ENCODE measurements at regions not wholly inside any gene's neighbourhood (a gene's known extent, or its start where the extent isn't known, plus 50 kb on each side); places are given as distances from the start of the nearest gene placed in this dataset.
"Not testable (repeated sequence)": the region's sequence is repeated elsewhere in the genome, so short reads cannot be mapped to it uniquely, and the experiment has no call there.

- no peaks in the 10 kb centered on the region for H3K27me3 ChIP-seq (ENCODE audit: control insufficient read depth, insufficient read depth, low read length)
- DNase-seq = no peak
- H3K4me1 ChIP-seq (ENCODE audit: control insufficient read depth, insufficient read depth, low read length) = no peaks in the 10 kb centered on the region
- H3K4me3 ChIP-seq (ENCODE audit: low read length) = no peak overlapping the region
- WGBS (ENCODE audit: insufficient coverage, low lambda C conversion rate) = 50% methylated on average over 1 of the region's 2 CpGs
- H3K36me3 ChIP-seq (ENCODE audit: control insufficient read depth, insufficient read depth, low read length) = no peaks in the 10 kb centered on the region
- no peak overlapping the region for H3K27ac ChIP-seq (ENCODE audit: low read length)
- H3K9me3 ChIP-seq (ENCODE audit: control insufficient read depth, low read depth, low read length) = no peaks in the 10 kb centered on the region
These were observed 1256.1 kb upstream of the CNTN5 start for GRCh38 chr11:97764605-97765004.

GRCh38 chr11:97770570-97770969, 1250.2 kb upstream of the CNTN5 start:
- Histone ChIP-seq H3K27ac (ENCODE audit: low read length) (no peak overlapping the region), H3K36me3 (ENCODE audit: control insufficient read depth, insufficient read depth, low read length) (no peaks in the 10 kb centered on the region), H3K4me3 (ENCODE audit: low read length) (no peak overlapping the region), H3K9me3 (ENCODE audit: control insufficient read depth, low read depth, low read length) (peaks cover 3% of the 10 kb centered on the region), H3K27me3 (ENCODE audit: control insufficient read depth, insufficient read depth, low read length) (no peaks in the 10 kb centered on the region), H3K4me1 (ENCODE audit: control insufficient read depth, insufficient read depth, low read length) (no peaks in the 10 kb centered on the region)
- WGBS (ENCODE audit: insufficient coverage, low lambda C conversion rate) = no CpG with 5 or more reads among the region's 1 CpG
- no peak for DNase-seq

- 80% methylated on average over 3 of the region's 5 CpGs for WGBS (ENCODE audit: insufficient coverage, low lambda C conversion rate)
- Histone ChIP-seq H3K9me3 (ENCODE audit: control insufficient read depth, low read depth, low read length) (peaks cover 3% of the 10 kb centered on the region), H3K4me3 (ENCODE audit: low read length) (no peak overlapping the region), H3K27me3 (ENCODE audit: control insufficient read depth, insufficient read depth, low read length) (no peaks in the 10 kb centered on the region), H3K27ac (ENCODE audit: low read length) (no peak overlapping the region), H3K36me3 (ENCODE audit: control insufficient read depth, insufficient read depth, low read length) (no peaks in the 10 kb centered on the region), H3K4me1 (ENCODE audit: control insufficient read depth, insufficient read depth, low read length) (no peaks in the 10 kb centered on the region)
- no peak for DNase-seq
These were observed 1248.0 kb upstream of the CNTN5 start for GRCh38 chr11:97772705-97773104.

GRCh38 chr11:97784388-97784787, 1236.4 kb upstream of the CNTN5 start:
- not testable (repeated sequence) for H3K27me3 ChIP-seq (ENCODE audit: control insufficient read depth, insufficient read depth, low read length); DNase-seq; H3K4me3 ChIP-seq (ENCODE audit: low read length); H3K36me3 ChIP-seq (ENCODE audit: control insufficient read depth, insufficient read depth, low read length); H3K9me3 ChIP-seq (ENCODE audit: control insufficient read depth, low read depth, low read length); H3K27ac ChIP-seq (ENCODE audit: low read length); H3K4me1 ChIP-seq (ENCODE audit: control insufficient read depth, insufficient read depth, low read length)
- WGBS (ENCODE audit: insufficient coverage, low lambda C conversion rate) = 100% methylated on average over 1 of the region's 4 CpGs

GRCh38 chr11:97786961-97787360, 1233.8 kb upstream of the CNTN5 start:
- no peaks in the 10 kb centered on the region for H3K27me3 ChIP-seq (ENCODE audit: control insufficient read depth, insufficient read depth, low read length)
- H3K36me3 ChIP-seq (ENCODE audit: control insufficient read depth, insufficient read depth, low read length) = no peaks in the 10 kb centered on the region
- peaks cover 4% of the 10 kb centered on the region for H3K9me3 ChIP-seq (ENCODE audit: control insufficient read depth, low read depth, low read length)
- no peaks in the 10 kb centered on the region for H3K4me1 ChIP-seq (ENCODE audit: control insufficient read depth, insufficient read depth, low read length)
- no peak for DNase-seq
- WGBS (ENCODE audit: insufficient coverage, low lambda C conversion rate) = no CpG with 5 or more reads among the region's 3 CpGs
- no peak overlapping the region for H3K27ac ChIP-seq (ENCODE audit: low read length)
- no peak overlapping the region for H3K4me3 ChIP-seq (ENCODE audit: low read length)

GRCh38 chr11:97794876-97795275, 1225.9 kb upstream of the CNTN5 start:
- Histone ChIP-seq H3K27me3 (ENCODE audit: control insufficient read depth, insufficient read depth, low read length) (no peaks in the 10 kb centered on the region), H3K4me1 (ENCODE audit: control insufficient read depth, insufficient read depth, low read length) (no peaks in the 10 kb centered on the region), H3K9me3 (ENCODE audit: control insufficient read depth, low read depth, low read length) (peaks cover 4% of the 10 kb centered on the region), H3K36me3 (ENCODE audit: control insufficient read depth, insufficient read depth, low read length) (no peaks in the 10 kb centered on the region), H3K27ac (ENCODE audit: low read length) (no peak overlapping the region), H3K4me3 (ENCODE audit: low read length) (no peak overlapping the region)
- WGBS (ENCODE audit: insufficient coverage, low lambda C conversion rate) = no CpG with 5 or more reads among the region's 2 CpGs
- DNase-seq = no peak

GRCh38 chr11:97800891-97801290, 1219.9 kb upstream of the CNTN5 start:
- no peak overlapping the region for H3K4me3 ChIP-seq (ENCODE audit: low read length)
- H3K4me1 ChIP-seq (ENCODE audit: control insufficient read depth, insufficient read depth, low read length) = no peaks in the 10 kb centered on the region
- H3K27ac ChIP-seq (ENCODE audit: low read length) = no peak overlapping the region
- no peaks in the 10 kb centered on the region for H3K9me3 ChIP-seq (ENCODE audit: control insufficient read depth, low read depth, low read length)
- DNase-seq = no peak
- WGBS (ENCODE audit: insufficient coverage, low lambda C conversion rate) = no CpG with 5 or more reads among the region's 3 CpGs
- no peaks in the 10 kb centered on the region for H3K27me3 ChIP-seq (ENCODE audit: control insufficient read depth, insufficient read depth, low read length)
- no peaks in the 10 kb centered on the region for H3K36me3 ChIP-seq (ENCODE audit: control insufficient read depth, insufficient read depth, low read length)

GRCh38 chr11:97814325-97814959, 1206.3 kb upstream of the CNTN5 start:
- Histone ChIP-seq H3K27ac (ENCODE audit: low read length) (no peak overlapping the region), H3K27me3 (ENCODE audit: control insufficient read depth, insufficient read depth, low read length) (no peaks in the 10 kb centered on the region), H3K4me3 (ENCODE audit: low read length) (no peak overlapping the region), H3K36me3 (ENCODE audit: control insufficient read depth, insufficient read depth, low read length) (no peaks in the 10 kb centered on the region), H3K9me3 (ENCODE audit: control insufficient read depth, low read depth, low read length) (no peaks in the 10 kb centered on the region), H3K4me1 (ENCODE audit: control insufficient read depth, insufficient read depth, low read length) (no peaks in the 10 kb centered on the region)
- WGBS (ENCODE audit: insufficient coverage, low lambda C conversion rate) = no CpG with 5 or more reads among the region's 4 CpGs
- no peak for DNase-seq

- H3K4me1 ChIP-seq (ENCODE audit: control insufficient read depth, insufficient read depth, low read length) = no peaks in the 10 kb centered on the region
- DNase-seq = no peak
- H3K9me3 ChIP-seq (ENCODE audit: control insufficient read depth, low read depth, low read length) = no peaks in the 10 kb centered on the region
- no peaks in the 10 kb centered on the region for H3K27me3 ChIP-seq (ENCODE audit: control insufficient read depth, insufficient read depth, low read length)
- H3K4me3 ChIP-seq (ENCODE audit: low read length) = no peak overlapping the region
- H3K36me3 ChIP-seq (ENCODE audit: control insufficient read depth, insufficient read depth, low read length) = no peaks in the 10 kb centered on the region
- WGBS (ENCODE audit: insufficient coverage, low lambda C conversion rate) = 100% methylated on average over 1 of the region's 1 CpG
- no peak overlapping the region for H3K27ac ChIP-seq (ENCODE audit: low read length)
These were observed 1205.1 kb upstream of the CNTN5 start for GRCh38 chr11:97815667-97816066.

- no CpG with 5 or more reads among the region's 4 CpGs for WGBS (ENCODE audit: insufficient coverage, low lambda C conversion rate)
- DNase-seq = no peak
- Histone ChIP-seq H3K27me3 (ENCODE audit: control insufficient read depth, insufficient read depth, low read length) (no peaks in the 10 kb centered on the region), H3K9me3 (ENCODE audit: control insufficient read depth, low read depth, low read length) (no peaks in the 10 kb centered on the region), H3K4me1 (ENCODE audit: control insufficient read depth, insufficient read depth, low read length) (no peaks in the 10 kb centered on the region), H3K27ac (ENCODE audit: low read length) (no peak overlapping the region), H3K4me3 (ENCODE audit: low read length) (no peak overlapping the region), H3K36me3 (ENCODE audit: control insufficient read depth, insufficient read depth, low read length) (no peaks in the 10 kb centered on the region)
These were observed 1188.3 kb upstream of the CNTN5 start for GRCh38 chr11:97832451-97832850.

GRCh38 chr11:97833412-97833811, 1187.3 kb upstream of the CNTN5 start:
- no peaks in the 10 kb centered on the region for H3K36me3 ChIP-seq (ENCODE audit: control insufficient read depth, insufficient read depth, low read length)
- no peak overlapping the region for H3K27ac ChIP-seq (ENCODE audit: low read length)
- WGBS (ENCODE audit: insufficient coverage, low lambda C conversion rate) = no CpG with 5 or more reads among the region's 2 CpGs
- H3K4me3 ChIP-seq (ENCODE audit: low read length) = no peak overlapping the region
- H3K9me3 ChIP-seq (ENCODE audit: control insufficient read depth, low read depth, low read length) = no peaks in the 10 kb centered on the region
- no peak for DNase-seq
- no peaks in the 10 kb centered on the region for H3K27me3 ChIP-seq (ENCODE audit: control insufficient read depth, insufficient read depth, low read length)
- no peaks in the 10 kb centered on the region for H3K4me1 ChIP-seq (ENCODE audit: control insufficient read depth, insufficient read depth, low read length)

All from large intestine (tissue), 3 donors.